Caki2 (cell line): ENCODE measurements at regions not wholly inside any gene's neighbourhood (a gene's known extent, or its start where the extent isn't known, plus 50 kb on each side); places are given as distances from the start of the nearest gene placed in this dataset.
A peak's percentile ranks its signal among the peaks of the same experiment; 100 is the strongest.

Experiments used
- DNase-seq: peaks from one replicate; pipeline ENCODE4 v3.0.0-alpha.2; 2015; ENCODE audit warnings: low read depth
- in situ Hi-C: cut with HindIII; loops from 2 replicates; pipeline ENCODE4 v1.10.0; 2016; ENCODE audit warnings: low sequenced_read_pairs, low pct_unique_long_range_greater_than_20kb, mixed read lengths

- in situ Hi-C loops: no loop called here
- DNase-seq: peak; percentile 19
Observed at GRCh38 chr1:79859212-79859948, 852.9 kb upstream of the ADGRL4 start.

- in situ Hi-C loops: no loop called here
Observed at GRCh38 chr1:79852004-79852403, 845.5 kb upstream of the ADGRL4 start.

GRCh38 chr1:79849388-79849787 lies 842.9 kb upstream of the ADGRL4 start:
- DNase-seq: no peak
- in situ Hi-C loops: no loop called here

More at GRCh38 chr1:79852004-79852403, 845.5 kb upstream of the ADGRL4 start:
- DNase-seq: no peak

- in situ Hi-C loops: no loop called here
- no peak for DNase-seq
Observed at GRCh38 chr1:79848316-79848715, 841.8 kb upstream of the ADGRL4 start.

GRCh38 chr1:79847700-79848099 lies 841.2 kb upstream of the ADGRL4 start:
- in situ Hi-C loops: no loop called here
- DNase-seq: no peak

GRCh38 chr1:79845936-79846335 lies 839.4 kb upstream of the ADGRL4 start:
- DNase-seq: no peak
- in situ Hi-C loops: no loop called here

GRCh38 chr1:79842811-79843210 lies 836.3 kb upstream of the ADGRL4 start:
- no peak for DNase-seq
- in situ Hi-C loops: no loop called here

GRCh38 chr1:79839882-79840281 lies 833.4 kb upstream of the ADGRL4 start:
- in situ Hi-C loops: no loop called here

GRCh38 chr1:79827446-79827845 lies 820.9 kb upstream of the ADGRL4 start:
- DNase-seq: no peak

More at GRCh38 chr1:79839882-79840281, 833.4 kb upstream of the ADGRL4 start:
- no peak for DNase-seq

GRCh38 chr1:79825551-79825950 lies 819.0 kb upstream of the ADGRL4 start:
- in situ Hi-C loops: no loop called here
- DNase-seq: no peak

More at GRCh38 chr1:79827446-79827845, 820.9 kb upstream of the ADGRL4 start:
- in situ Hi-C loops: no loop called here

GRCh38 chr1:79822053-79822452 lies 815.5 kb upstream of the ADGRL4 start:
- in situ Hi-C loops: no loop called here
- DNase-seq: no peak

- no peak for DNase-seq
- in situ Hi-C loops: no loop called here
Observed at GRCh38 chr1:79819140-79819539, 812.6 kb upstream of the ADGRL4 start.

- in situ Hi-C loops: no loop called here
- DNase-seq: no peak
Observed at GRCh38 chr1:79817031-79817560, 810.6 kb upstream of the ADGRL4 start.

- in situ Hi-C loops: no loop called here
- no peak for DNase-seq
Observed at GRCh38 chr1:79815115-79815514, 808.6 kb upstream of the ADGRL4 start.

- in situ Hi-C loops: no loop called here
- peak; percentile 42 for DNase-seq
Observed at GRCh38 chr1:79811173-79811572, 804.6 kb upstream of the ADGRL4 start.

GRCh38 chr1:79808816-79809475 lies 802.4 kb upstream of the ADGRL4 start:
- in situ Hi-C loops: no loop called here
- DNase-seq: no peak

GRCh38 chr1:79807816-79808215 lies 801.3 kb upstream of the ADGRL4 start:
- DNase-seq: no peak
- in situ Hi-C loops: no loop called here

GRCh38 chr1:79797487-79797886 lies 791.0 kb upstream of the ADGRL4 start:
- DNase-seq: no peak
- in situ Hi-C loops: no loop called here

GRCh38 chr1:79796434-79796833 lies 789.9 kb upstream of the ADGRL4 start:
- no peak for DNase-seq
- in situ Hi-C loops: no loop called here
